ENCODE measurements at regions not wholly inside any gene's neighbourhood (a gene's known extent, or its start where the extent isn't known, plus 50 kb on each side); places are given as distances from the start of the nearest gene placed in this dataset.

DNA sequence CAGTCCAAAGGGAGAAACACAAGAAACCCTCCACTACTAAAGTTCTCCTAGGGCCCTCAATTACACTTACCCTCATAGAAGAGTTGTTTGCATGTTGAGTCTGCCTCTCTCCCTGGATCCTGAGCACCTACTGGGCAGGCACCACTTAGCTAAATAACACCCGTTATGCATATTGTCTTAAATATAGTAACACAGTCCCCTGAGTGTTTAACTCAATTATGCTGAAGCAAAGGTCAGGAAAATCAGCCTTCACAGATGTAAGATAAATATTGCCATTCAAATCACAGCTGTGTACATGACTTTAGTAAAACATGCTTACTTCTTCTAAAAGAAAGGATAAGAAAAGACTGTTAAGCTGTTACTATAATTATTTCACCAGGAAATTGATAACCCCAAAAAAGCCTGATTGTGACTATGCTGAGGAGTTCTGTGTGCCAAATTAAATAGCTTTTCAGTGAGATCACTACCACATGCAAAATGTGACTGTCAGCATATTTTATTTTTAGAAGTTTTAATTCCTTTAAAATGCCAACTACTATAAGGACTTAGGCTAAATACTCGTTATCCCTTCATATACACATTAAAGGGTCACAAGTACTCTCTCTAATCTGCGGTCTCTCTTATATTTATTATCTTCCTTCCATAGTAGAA lies 733.9 kb upstream of the PHF14 start:
- 0 out of 2 replicates have a peak, but pooled peaks cover 3% of the 10 kb centered on the region for H3K9me3 ChIP-seq (ENCODE audit: control insufficient read depth, insufficient read depth, low read length)
- no peak overlapping the region for H4K8ac ChIP-seq (ENCODE audit: low read depth in 2 of 2, low read length in 2 of 2)
- H4K20me1 ChIP-seq (ENCODE audit: insufficient read depth, low read length) = no peaks in the 10 kb centered on the region
- H2BK20ac ChIP-seq (ENCODE audit: low read depth, low read length) = no peak overlapping the region
- TF ChIP-seq MAFK (IDR thresholded peaks at IDR 0.05; ENCODE audit: low read depth, low read length) = peak; percentile 72
- no peak for TF ChIP-seq MXI1 (IDR thresholded peaks at IDR 0.05; ENCODE audit: borderline replicate concordance, low read depth, low read length)
- H3K18ac ChIP-seq (ENCODE audit: low read depth, low read length) = no peak overlapping the region
- H2AFZ ChIP-seq (replicated peaks; ENCODE audit: low read length, poor library complexity) = no peak overlapping the region
- no peak overlapping the region for H3K14ac ChIP-seq (replicated peaks; ENCODE audit: low read depth, low read length)
- no peak overlapping the region for H3K56ac ChIP-seq (ENCODE audit: extremely low read depth, insufficient read depth, low read length)
- no peak overlapping the region for H2AK9ac ChIP-seq (replicated peaks; ENCODE audit: low read depth, low read length, poor library complexity)
- H4K91ac ChIP-seq (ENCODE audit: insufficient read depth, low read depth, low read length) = no peak overlapping the region
- no peaks in the 10 kb centered on the region for H3K27me3 ChIP-seq (ENCODE audit: control insufficient read depth, insufficient read depth, low read length)
- ChIA-PET CTCF (no interaction called here), POLR2A (ENCODE audit: unreplicated experiment) (no interaction called here)
- no peak overlapping the region for H2BK15ac ChIP-seq (ENCODE audit: low read depth, low read length)
- DNase-seq (no peak), ATAC-seq (ENCODE audit: low read depth) (no peak)
- no CpG with 5 or more reads among the region's 3 CpGs for WGBS, 2 experiments (ENCODE audit: extremely low coverage in 2 of 2, insufficient read length in 1 of 2)
- BruUV-seq (replicated peaks) = no TSS peak
- no peak overlapping the region for H4K5ac ChIP-seq (ENCODE audit: low read depth, low read length)
- no peaks in the 10 kb centered on the region for H3K9me1 ChIP-seq (ENCODE audit: insufficient read depth, low read length)
- no peak overlapping the region for H3K4ac ChIP-seq (ENCODE audit: low read depth, low read length)
- no peak overlapping the region for H3K9ac ChIP-seq (ENCODE audit: low read depth, low read length)
- intact Hi-C loops (cut with micrococcal nuclease) = no loop called here
- H3K27ac ChIP-seq (ENCODE audit: insufficient read depth, low read length) = no peak overlapping the region
- H3K4me2 ChIP-seq (ENCODE audit: low read depth, low read length) = no peak overlapping the region
- no peaks in the 10 kb centered on the region for H3K79me1 ChIP-seq (ENCODE audit: low read depth in 1 of 2, low read length in 2 of 2)
- H3K23ac ChIP-seq (ENCODE audit: low read depth, low read length) = no peak overlapping the region
- dilution Hi-C loops (cut with HindIII; ENCODE audit: low sequenced_read_pairs, unreplicated experiment) = no loop called here
- no peak overlapping the region for H2BK120ac ChIP-seq (ENCODE audit: low read depth, low read length)
- H3K4me1 ChIP-seq (ENCODE audit: control insufficient read depth, insufficient read depth, low read length) = no peaks in the 10 kb centered on the region
- H2AK5ac ChIP-seq (ENCODE audit: low read depth, low read length) = no peak overlapping the region
- H2BK5ac ChIP-seq (ENCODE audit: low read depth, low read length, poor library complexity, severe bottlenecking) = no peak overlapping the region
- in situ Hi-C loops (cut with MboI; ENCODE audit: low sequenced_read_pairs) = no loop called here
- H3K4me3 ChIP-seq (ENCODE audit: insufficient read depth, low read depth, low read length) = no peak overlapping the region
- no peaks in the 10 kb centered on the region for H3K36me3 ChIP-seq (ENCODE audit: control insufficient read depth, insufficient read depth, low read length)

All from IMR-90 (cell line).